Upper lobe of right lung (tissue), 1 donor: ENCODE measurements at regions not wholly inside any gene's neighbourhood (a gene's known extent, or its start where the extent isn't known, plus 50 kb on each side); places are given as distances from the start of the nearest gene placed in this dataset.

Source experiments
- ATAC-seq: fragments of 200-7000 bp; cut with Tn5 transposase; one replicate; pipeline ENCODE4 v1.9.1; 2020; ENCODE audit warnings: mild to moderate bottlenecking, moderate library complexity
- DNase-seq: peaks from one replicate; pipeline ENCODE4 v3.0.0-alpha.2; 2020
- H3K27ac ChIP-seq: fragments of 200-600 bp; one replicate; pipeline ENCODE4 v1.8.0; 2022
- H3K27me3 ChIP-seq: fragments of 200-600 bp; one replicate; pipeline ENCODE4 v1.8.0; 2022; ENCODE audit warnings: mild to moderate bottlenecking
- H3K36me3 ChIP-seq: fragments of 200-600 bp; one replicate; pipeline ENCODE4 v1.8.0; 2022
- H3K4me1 ChIP-seq: fragments of 200-600 bp; one replicate; pipeline ENCODE4 v1.8.0; 2022
- H3K4me3 ChIP-seq: fragments of 200-600 bp; one replicate; pipeline ENCODE4 v1.8.0; 2022; ENCODE audit warnings: mild to moderate bottlenecking
- H3K9me3 ChIP-seq: fragments of 200-600 bp; one replicate; pipeline ENCODE4 v1.8.0; 2022
- intact Hi-C: fragments of 100-400 bp; cut with DNase I; formaldehyde crosslinking; loops from one replicate; pipeline ENCODE4 v1.11.0; 2022
- TF ChIP-seq, protein P1 (sequence below): fragments of 200-600 bp; IDR thresholded peaks from one replicate; pipeline ENCODE4 v1.8.0; 2022; ENCODE audit warnings: antibody characterized with exemption
- donor health status: DM: no; HTN: yes; CAD: no; lungs with severe emphysema.

DNA sequence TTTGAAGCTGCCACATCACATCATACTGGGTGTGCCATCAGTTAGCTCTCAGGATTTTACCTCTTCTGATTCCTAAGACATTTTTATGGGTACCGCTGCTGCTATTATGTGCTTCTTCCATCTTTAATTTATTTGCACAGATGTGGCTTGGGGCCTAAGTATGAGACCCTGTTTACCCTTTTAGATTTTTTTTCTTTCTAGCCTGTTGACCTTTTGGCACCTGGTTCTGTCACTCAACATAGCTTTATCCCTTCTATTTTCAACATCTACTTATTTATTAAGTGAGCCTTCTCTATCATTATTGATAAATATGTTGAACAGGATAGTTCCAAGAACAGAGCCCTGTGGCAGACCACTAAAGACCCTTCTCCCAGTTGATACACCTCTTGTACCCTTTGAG lies 57.0 kb downstream of the TET3 start:
- Histone ChIP-seq H3K27me3 (no peaks in the 10 kb centered on the region), H3K36me3 (peaks cover 6% of the 10 kb centered on the region), H3K4me3 (no peak overlapping the region), H3K4me1 (peaks cover 19% of the 10 kb centered on the region), H3K27ac (no peak overlapping the region), H3K9me3 (no peaks in the 10 kb centered on the region)
- ATAC-seq (no peak), DNase-seq (no peak)
- intact Hi-C loops = no loop called here
- TF ChIP-seq, protein P1, sequence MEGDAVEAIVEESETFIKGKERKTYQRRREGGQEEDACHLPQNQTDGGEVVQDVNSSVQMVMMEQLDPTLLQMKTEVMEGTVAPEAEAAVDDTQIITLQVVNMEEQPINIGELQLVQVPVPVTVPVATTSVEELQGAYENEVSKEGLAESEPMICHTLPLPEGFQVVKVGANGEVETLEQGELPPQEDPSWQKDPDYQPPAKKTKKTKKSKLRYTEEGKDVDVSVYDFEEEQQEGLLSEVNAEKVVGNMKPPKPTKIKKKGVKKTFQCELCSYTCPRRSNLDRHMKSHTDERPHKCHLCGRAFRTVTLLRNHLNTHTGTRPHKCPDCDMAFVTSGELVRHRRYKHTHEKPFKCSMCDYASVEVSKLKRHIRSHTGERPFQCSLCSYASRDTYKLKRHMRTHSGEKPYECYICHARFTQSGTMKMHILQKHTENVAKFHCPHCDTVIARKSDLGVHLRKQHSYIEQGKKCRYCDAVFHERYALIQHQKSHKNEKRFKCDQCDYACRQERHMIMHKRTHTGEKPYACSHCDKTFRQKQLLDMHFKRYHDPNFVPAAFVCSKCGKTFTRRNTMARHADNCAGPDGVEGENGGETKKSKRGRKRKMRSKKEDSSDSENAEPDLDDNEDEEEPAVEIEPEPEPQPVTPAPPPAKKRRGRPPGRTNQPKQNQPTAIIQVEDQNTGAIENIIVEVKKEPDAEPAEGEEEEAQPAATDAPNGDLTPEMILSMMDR = no peak

DNA sequence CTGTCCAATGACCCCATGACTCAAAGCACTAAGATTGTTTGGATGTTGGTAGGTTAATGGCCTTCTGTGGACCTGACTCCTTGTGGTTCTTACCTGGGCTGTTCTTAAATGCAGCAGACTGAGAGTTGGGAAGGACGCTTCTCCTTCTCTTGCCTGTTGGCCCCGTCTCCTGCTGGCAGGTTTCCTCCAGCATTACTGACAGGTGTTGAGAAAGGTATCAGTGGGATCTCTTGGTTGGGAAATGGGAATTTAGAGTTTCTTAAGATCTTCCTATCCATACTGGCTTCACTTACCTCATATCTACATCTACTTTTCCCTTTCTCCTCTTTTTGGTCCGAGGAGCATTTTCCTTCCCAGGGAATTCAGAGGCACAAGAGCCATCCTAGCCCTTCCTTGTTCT lies 57.9 kb downstream of the TET3 start:
- TF ChIP-seq, protein P1 = no peak
- no peak overlapping the region for H3K27ac ChIP-seq
- intact Hi-C loops = no loop called here
- DNase-seq (no peak), ATAC-seq (no peak)
- H3K4me3 ChIP-seq = no peak overlapping the region
- H3K36me3 ChIP-seq = peaks cover 7% of the 10 kb centered on the region
- no peaks in the 10 kb centered on the region for H3K27me3 ChIP-seq
- no peaks in the 10 kb centered on the region for H3K9me3 ChIP-seq
- H3K4me1 ChIP-seq = peaks cover 12% of the 10 kb centered on the region

DNA sequence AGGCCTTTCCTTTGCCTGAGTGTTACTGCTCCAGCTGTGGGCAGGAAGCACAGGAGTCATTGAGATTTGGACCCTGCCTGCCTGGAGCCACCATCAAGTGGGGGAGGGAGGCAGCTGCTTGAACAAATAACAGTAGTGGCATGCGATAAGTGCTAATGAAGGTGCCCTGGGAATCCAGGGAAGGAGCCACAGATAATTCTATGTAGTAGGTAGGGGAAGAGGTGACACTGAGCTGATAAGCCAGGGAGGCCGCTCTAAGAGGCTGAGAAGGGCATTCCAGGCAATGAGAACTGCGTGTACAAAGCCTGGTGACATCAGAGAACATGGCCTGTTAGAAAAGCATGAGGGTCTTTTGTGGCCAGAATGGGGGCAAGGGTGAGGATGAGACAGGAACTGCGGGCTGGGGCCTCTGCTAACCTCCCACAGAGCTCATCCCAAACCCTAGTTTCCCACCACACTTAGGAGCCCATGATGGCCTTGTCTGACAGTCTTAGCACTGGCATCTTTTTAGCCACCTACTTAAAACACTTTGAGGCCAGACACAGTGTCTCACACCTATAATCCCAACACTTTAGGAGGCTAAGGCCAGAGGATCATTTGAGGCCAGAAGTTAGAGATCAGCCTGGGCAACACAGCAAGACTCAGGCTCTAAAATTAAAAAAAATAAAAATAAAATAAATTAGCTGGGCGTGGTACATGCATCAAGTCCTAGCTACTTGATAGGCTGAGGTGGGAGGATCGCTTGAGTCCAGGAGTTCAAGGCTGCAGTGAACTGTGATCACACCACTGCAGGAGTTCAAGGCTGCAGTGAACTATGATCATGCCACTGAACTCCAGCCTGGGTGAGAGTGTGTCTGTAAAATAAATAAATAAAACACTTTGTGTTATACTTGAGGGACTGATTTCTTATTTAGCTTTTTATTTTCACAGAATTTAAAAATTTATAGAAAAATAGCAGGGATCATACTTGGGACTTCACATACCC lies 58.9 kb downstream of the TET3 start:
- intact Hi-C loops = no loop called here

DNA sequence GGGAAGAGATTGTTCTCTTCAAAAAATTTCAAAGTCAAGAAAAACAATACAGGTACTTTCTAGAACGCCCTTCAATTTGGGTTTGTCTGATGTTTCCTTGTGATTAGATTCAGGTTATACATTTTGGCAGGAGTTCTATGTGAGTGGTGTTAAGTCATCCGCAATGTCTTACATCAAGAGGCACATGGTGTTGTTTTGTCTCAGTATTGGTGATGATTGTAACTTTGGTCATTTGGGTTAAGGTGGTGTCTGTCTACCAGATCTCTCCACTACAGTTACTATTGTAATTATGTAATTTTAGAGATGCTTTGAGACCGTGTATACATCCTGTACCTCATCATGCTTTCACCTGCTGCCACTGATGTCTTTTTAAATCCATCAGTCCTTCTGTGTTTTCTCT lies 60.3 kb downstream of the TET3 start:
- Histone ChIP-seq H3K36me3 (peaks cover 13% of the 10 kb centered on the region), H3K27ac (no peak overlapping the region), H3K4me3 (no peak overlapping the region), H3K27me3 (no peaks in the 10 kb centered on the region), H3K9me3 (no peaks in the 10 kb centered on the region), H3K4me1 (peaks cover 8% of the 10 kb centered on the region)
- DNase-seq = no peak
- no peak for ATAC-seq
- intact Hi-C loops = no loop called here
- TF ChIP-seq, protein P1 = no peak

More for the DNA sequence above, 58.9 kb downstream of the TET3 start:
- TF ChIP-seq, protein P1 = no peak
- H3K36me3 ChIP-seq = peaks cover 13% of the 10 kb centered on the region
- no peak overlapping the region for H3K27ac ChIP-seq
- ATAC-seq = no peak
- no peaks in the 10 kb centered on the region for H3K9me3 ChIP-seq
- no peak for DNase-seq
- peaks cover 8% of the 10 kb centered on the region for H3K4me1 ChIP-seq
- H3K4me3 ChIP-seq = no peak overlapping the region
- H3K27me3 ChIP-seq = no peaks in the 10 kb centered on the region

DNA sequence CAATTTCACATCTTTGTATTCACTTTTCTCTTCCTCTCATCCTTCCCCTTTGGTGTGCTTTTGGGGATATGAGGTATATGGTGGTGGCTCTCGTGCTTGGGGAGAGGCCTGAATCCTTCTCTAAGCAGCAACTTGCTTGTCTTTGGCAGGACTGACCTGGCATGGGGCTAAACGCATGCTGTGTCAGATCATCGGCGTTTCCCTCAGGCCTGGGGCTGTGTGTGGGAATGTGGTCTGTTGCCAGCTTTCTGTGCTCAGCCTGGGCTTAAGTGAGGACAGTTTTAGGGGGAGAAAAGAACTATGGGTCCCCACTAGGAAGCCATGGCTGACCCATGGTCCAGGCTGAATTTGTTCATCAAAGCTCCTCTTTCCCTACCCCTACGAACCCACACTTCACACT lies 60.7 kb downstream of the TET3 start:
- Histone ChIP-seq H3K4me1 (peaks cover 5% of the 10 kb centered on the region), H3K27me3 (no peaks in the 10 kb centered on the region), H3K9me3 (no peaks in the 10 kb centered on the region), H3K36me3 (peaks cover 13% of the 10 kb centered on the region), H3K4me3 (no peak overlapping the region), H3K27ac (no peak overlapping the region)
- intact Hi-C loops = no loop called here
- DNase-seq (no peak), ATAC-seq (no peak)
- TF ChIP-seq, protein P1 = no peak
